Endodermal cell (in vitro differentiated cells): ENCODE measurements at regions not wholly inside any gene's neighbourhood (a gene's known extent, or its start where the extent isn't known, plus 50 kb on each side); places are given as distances from the start of the nearest gene placed in this dataset.

Experiments
- DNase-seq: peaks from one replicate; pipeline ENCODE4 v3.0.0-alpha.2; 2017
- H3K27ac ChIP-seq: 2 replicates; pipeline ENCODE4 v1.5.1; 2013; ENCODE audit warnings: mild to moderate bottlenecking, low read depth, low read length, moderate library complexity
- H3K27me3 ChIP-seq: 2 replicates; pipeline ENCODE4 v1.6.1; 2013; ENCODE audit warnings: mild to moderate bottlenecking, low read length, moderate library complexity; ENCODE audit not compliant: insufficient read depth, control insufficient read depth, poor library complexity, severe bottlenecking
- H3K36me3 ChIP-seq: 2 replicates; pipeline ENCODE4 v1.7.0; 2013; ENCODE audit warnings: mild to moderate bottlenecking, low read length, moderate library complexity; ENCODE audit not compliant: control insufficient read depth, insufficient read depth
- H3K4me1 ChIP-seq: one replicate; pipeline ENCODE4 v1.7.0; 2013; ENCODE audit warnings: low read length; ENCODE audit not compliant: control insufficient read depth, insufficient read depth
- H3K4me3 ChIP-seq: 2 replicates; pipeline ENCODE4 v1.5.1; 2013; ENCODE audit warnings: mild to moderate bottlenecking, low read length, moderate library complexity
- H3K9ac ChIP-seq: 2 replicates; pipeline ENCODE4 v1.6.1; 2013; ENCODE audit warnings: mild to moderate bottlenecking, low read length, moderate library complexity; ENCODE audit not compliant: poor library complexity, severe bottlenecking; ENCODE audit errors: extremely low read depth
- H3K9me3 ChIP-seq: 2 replicates; pipeline ENCODE4 v1.6.1; 2013; ENCODE audit warnings: mild to moderate bottlenecking, low read length, moderate library complexity; ENCODE audit not compliant: control insufficient read depth
- H3K27ac Mint-ChIP-seq: 2 replicates; pipeline ENCODE4 v1.8.0; 2020; ENCODE audit warnings: mixed read lengths
- H3K27me3 Mint-ChIP-seq: 2 replicates; pipeline ENCODE4 v1.8.0; 2021; ENCODE audit warnings: mild to moderate bottlenecking, mixed read lengths; ENCODE audit not compliant: insufficient read depth
- H3K36me3 Mint-ChIP-seq: 2 replicates; pipeline ENCODE4 v1.8.0; 2020; ENCODE audit warnings: low read depth, mixed read lengths
- H3K4me1 Mint-ChIP-seq: 2 replicates; pipeline ENCODE4 v1.8.0; 2020; ENCODE audit warnings: mixed read lengths
- H3K4me3 Mint-ChIP-seq: 2 replicates; pipeline ENCODE4 v1.8.0; 2020; ENCODE audit warnings: mild to moderate bottlenecking, moderate library complexity, mixed read lengths
- H3K9me3 Mint-ChIP-seq: 2 replicates; pipeline ENCODE4 v1.8.0; 2020; ENCODE audit warnings: mild to moderate bottlenecking, mixed read lengths
- CTCF ChIP-seq: fragments of 200-600 bp; sonication (generic); conservative IDR thresholded peaks from 2 replicates; pipeline ENCODE4 v1.5.0; 2021; ENCODE audit warnings: antibody characterized with exemption, mild to moderate bottlenecking
- WGBS, 2 experiments: methylation state at CpG; one replicate each; pipeline versions ENCODE4 v1.1.5 to v1.1.7; 2013; ENCODE audit warnings: missing lambda C conversion rate in 2 of 2, mixed read lengths in 1 of 2; ENCODE audit not compliant: insufficient coverage in 1 of 2, insufficient read length in 1 of 2; 5-methylcytosine and 5-hydroxymethylcytosine counted together

DNA sequence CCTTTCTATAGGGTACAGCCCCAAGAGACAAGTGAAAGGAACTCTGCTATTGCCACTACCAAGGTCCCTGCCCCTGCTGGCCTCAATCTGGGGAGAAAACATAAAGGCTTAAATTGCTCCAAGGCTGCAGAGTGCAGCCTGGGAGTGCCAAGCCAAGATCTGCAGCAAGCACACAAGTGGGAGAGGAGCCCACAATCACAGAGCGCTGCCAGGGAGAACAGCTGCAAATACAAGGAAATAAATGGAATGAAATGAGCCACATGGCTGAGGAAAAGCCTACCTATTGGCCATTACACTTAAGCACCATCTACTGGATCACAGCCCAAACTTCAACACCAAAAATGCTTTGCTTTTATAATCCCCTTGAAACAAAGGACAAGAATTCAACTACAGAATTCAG, 582.4 kb downstream of the FAM133A start:
- DNase-seq, result no peak
- Mint-ChIP-seq H3K4me1 (peaks cover 14% of the 10 kb centered on the region), H3K36me3 (peaks cover 2% of the 10 kb centered on the region), H3K4me3 (no peak overlapping the region), H3K9me3 (peaks cover 12% of the 10 kb centered on the region), H3K27ac (no peak overlapping the region), H3K27me3 (no peaks in the 10 kb centered on the region)
- H3K27ac ChIP-seq, result no peak overlapping the region
- H3K4me3 ChIP-seq, result no peak overlapping the region
- H3K4me1 ChIP-seq, result no peaks in the 10 kb centered on the region
- TF ChIP-seq CTCF, result no peak
- no peak overlapping the region for H3K9ac ChIP-seq
- H3K27me3 ChIP-seq, result no peaks in the 10 kb centered on the region
- H3K36me3 ChIP-seq, result no peaks in the 10 kb centered on the region
- 90% methylated on average over 1 of the region's 1 CpG; no CpG with 5 or more reads in 1 of the 2 experiments for WGBS, 2 experiments
- no peaks in the 10 kb centered on the region for H3K9me3 ChIP-seq

DNA sequence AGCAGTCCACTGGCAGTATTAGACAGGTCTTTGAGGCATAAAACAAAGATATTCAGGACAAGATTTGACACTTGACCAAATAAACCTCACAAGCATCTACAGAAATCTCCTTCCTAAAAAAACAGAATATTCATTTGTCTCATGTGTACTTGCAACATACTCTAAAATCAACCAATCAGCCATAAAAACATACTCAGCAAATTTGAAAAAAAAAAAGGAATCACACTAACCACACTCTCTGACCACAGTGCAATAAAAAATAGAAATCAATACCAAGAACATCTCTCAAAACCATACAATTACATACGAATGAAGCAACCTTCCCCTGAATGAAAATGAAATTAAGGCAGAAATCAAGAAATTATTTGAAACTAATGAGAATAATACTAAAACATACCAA, 591.3 kb downstream of the FAM133A start:
- H3K4me1 ChIP-seq, result no peaks in the 10 kb centered on the region
- Mint-ChIP-seq H3K36me3 (peaks cover 2% of the 10 kb centered on the region), H3K9me3 (peaks cover 22% of the 10 kb centered on the region), H3K27me3 (no peaks in the 10 kb centered on the region), H3K4me3 (no peak overlapping the region), H3K27ac (no peak overlapping the region), H3K4me1 (no peaks in the 10 kb centered on the region)
- no peak overlapping the region for H3K9ac ChIP-seq
- no peak overlapping the region for H3K27ac ChIP-seq
- H3K4me3 ChIP-seq, result no peak overlapping the region
- H3K27me3 ChIP-seq, result no peaks in the 10 kb centered on the region
- TF ChIP-seq CTCF, result no peak
- WGBS, 2 experiments, result 100% methylated on average over 1 of the region's 1 CpG; no CpG with 5 or more reads in 1 of the 2 experiments
- H3K36me3 ChIP-seq, result no peaks in the 10 kb centered on the region
- DNase-seq, result no peak
- H3K9me3 ChIP-seq, result no peaks in the 10 kb centered on the region

GRCh38 chrX:94288325-94288724, 614.3 kb downstream of the FAM133A start:
- Mint-ChIP-seq H3K9me3 (peaks cover 23% of the 10 kb centered on the region), H3K27ac (no peak overlapping the region), H3K4me1 (peaks cover 27% of the 10 kb centered on the region), H3K27me3 (no peaks in the 10 kb centered on the region), H3K36me3 (peaks cover 11% of the 10 kb centered on the region), H3K4me3 (no peak overlapping the region)
- Histone ChIP-seq H3K4me3 (no peak overlapping the region), H3K27me3 (no peaks in the 10 kb centered on the region), H3K9ac (no peak overlapping the region), H3K4me1 (no peaks in the 10 kb centered on the region), H3K9me3 (peaks cover 5% of the 10 kb centered on the region), H3K36me3 (no peaks in the 10 kb centered on the region), H3K27ac (no peak overlapping the region)
- DNase-seq, result no peak
- WGBS, 2 experiments, result 52% methylated on average over 2 of the region's 2 CpGs; no CpG with 5 or more reads in 1 of the 2 experiments
- peak; percentile 71 for TF ChIP-seq CTCF
